HT1080 (cell line): ENCODE measurements at regions not wholly inside any gene's neighbourhood (a gene's known extent, or its start where the extent isn't known, plus 50 kb on each side); places are given as distances from the start of the nearest gene placed in this dataset.
"Not testable (repeated sequence)": the region's sequence is repeated elsewhere in the genome, so short reads cannot be mapped to it uniquely, and the experiment has no call there.

Experiments used
- DNase-seq: peaks from one replicate; pipeline ENCODE4 v3.0.0-alpha.2; 2015; ENCODE audit warnings: low read depth

DNA sequence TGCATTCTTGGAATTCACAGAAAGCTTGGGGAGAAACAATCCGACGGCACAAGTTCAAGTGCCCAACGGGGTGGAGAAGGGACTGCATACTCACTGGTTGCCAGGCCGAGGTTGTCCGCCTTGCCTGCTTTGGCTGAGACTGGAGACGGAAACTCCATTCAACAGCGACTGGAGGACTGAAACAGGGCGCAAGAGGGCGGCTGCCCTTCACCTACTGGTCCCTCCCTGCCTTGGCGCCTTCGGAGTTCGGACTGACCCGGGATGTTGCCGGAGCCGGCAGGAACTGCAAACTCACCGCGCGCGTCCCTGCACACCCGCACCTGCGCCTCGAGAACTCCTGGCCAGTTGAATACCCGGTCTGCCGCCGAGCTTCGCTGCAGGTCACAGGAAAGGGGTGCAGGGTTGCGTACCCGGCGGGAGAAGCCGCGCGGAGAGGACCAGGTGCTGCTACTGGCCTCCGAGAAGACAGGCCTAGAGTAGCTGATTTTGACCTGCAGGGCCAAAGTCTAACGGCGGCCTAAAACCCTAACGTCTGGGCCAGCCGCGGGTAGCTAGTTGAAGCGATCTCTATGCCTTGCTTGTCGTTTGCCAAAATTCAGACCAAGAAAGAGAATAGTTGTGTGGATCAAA, 132.9 kb downstream of the FAM72B start:
- not testable (repeated sequence) for DNase-seq

DNA sequence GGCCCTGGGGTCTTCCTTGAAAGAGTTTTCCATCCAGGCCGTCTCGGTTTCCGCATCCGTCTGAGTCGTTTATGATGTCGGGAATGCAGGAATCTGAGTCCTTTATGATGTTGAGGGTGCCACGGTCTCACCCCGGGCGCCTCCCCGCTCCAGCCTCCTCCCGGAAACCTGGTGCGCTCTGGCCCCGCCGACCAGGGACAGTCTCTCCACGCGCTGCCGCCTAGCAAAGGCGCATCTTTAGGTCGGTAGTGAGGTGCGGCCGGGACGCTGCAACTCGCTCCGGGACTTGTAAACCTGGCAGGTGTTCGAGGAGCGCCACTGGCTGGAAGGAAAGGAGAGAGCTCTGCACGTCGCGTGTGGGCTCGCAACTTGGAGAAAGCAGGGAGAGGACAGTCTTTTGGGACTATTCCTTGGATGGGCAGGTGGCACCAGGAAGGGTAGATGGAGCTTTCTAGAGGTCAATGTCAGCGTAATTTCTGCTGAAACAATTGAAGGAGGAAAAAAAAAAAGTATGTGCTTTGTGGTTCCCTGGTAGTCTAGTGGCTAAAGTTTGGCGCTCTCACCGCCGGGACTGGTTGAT, 132.0 kb downstream of the FAM72B start:
- DNase-seq: not testable (repeated sequence)

DNA sequence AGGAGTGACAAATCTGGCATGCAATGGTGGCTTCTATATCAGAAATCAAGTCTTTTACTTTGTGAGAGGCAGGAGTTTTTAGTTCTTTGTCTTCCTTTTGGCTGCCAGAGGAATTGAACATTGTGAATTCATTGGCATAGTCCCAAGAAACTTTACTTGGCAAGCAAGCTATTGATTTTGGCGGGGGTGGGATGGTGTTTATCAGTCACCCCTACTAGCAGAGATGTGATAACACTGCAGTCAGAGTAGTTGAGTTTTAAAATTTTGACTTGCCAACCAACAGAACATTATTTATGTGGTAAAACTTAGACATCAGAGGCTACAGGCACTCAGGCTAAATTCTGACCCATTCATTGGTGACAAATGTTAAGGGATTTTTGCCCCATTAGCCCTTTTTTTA, 129.2 kb downstream of the FAM72B start:
- DNase-seq: not testable (repeated sequence)

DNA sequence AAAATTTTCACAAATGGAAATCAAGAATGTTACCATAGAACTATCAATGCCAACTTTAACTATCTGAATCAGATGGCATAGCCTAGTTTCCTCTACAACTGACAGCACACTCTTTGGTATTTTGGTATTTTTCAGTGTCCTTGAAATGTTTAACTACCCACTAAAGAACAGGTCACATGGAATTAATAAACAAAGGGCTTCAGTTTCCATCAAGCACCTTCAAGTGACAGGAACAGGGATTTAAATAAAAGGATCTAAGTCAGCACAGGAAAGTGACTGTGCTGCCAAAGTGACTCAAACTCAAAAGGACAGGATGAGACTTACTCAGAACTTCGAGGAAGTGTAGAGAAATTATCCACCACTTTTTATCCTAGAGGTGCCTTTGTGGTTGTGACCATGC, 117.2 kb downstream of the FAM72B start:
- DNase-seq: not testable (repeated sequence)

DNA sequence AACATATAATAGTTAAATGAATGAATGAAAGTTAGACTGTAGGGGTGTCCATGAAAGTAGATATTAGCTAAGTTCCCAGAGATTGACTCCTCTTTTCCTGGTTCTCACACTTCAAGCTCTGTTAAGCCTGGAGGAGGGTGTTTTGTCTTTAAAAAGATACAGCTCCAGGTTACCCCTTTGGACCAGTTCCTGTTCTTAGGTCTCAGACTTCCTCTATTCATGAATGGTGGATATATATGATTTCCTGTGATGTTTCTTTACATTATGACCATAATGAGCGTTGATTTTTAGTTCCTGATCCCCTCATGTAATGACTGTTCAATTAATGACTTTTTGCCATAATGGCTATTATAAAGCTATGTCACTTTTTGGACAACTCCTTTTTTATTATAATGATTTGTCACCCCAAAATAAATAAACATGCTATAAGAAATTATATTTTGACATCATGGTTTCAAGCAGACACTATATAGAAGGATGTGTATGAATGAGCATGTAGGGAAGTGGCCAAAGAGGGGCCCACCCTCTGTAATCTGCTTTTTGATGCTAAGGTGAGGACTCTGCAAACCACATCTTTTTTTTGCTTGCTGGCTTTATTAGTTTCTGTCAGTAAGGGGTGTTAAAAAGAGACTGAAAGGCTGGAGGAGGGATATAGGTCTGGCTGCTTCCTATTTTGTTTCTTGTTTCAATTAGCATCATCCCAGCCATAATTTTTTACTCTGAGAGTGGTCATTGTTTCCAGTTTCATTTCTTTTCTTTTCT, 115.2 kb downstream of the FAM72B start:
- DNase-seq: not testable (repeated sequence)

DNA sequence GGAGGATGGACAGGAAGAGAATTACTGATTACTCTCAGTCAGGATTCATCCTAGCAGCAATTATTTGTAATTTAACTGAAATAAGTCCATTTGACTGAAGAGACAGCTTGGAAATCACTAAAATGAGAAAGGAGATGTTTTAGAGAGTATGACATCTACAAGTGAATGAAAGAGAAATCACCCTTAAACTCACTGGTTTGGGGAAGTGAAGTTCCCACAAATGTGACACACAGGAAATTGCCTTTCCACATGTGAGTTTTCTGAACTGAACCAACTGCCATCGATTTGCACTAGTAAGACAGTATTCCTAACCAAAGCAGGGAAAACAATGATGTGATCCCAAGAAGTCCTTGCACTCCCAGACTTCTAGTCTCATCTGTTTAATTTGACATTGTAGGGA, 110.3 kb downstream of the FAM72B start:
- not testable (repeated sequence) for DNase-seq

DNA sequence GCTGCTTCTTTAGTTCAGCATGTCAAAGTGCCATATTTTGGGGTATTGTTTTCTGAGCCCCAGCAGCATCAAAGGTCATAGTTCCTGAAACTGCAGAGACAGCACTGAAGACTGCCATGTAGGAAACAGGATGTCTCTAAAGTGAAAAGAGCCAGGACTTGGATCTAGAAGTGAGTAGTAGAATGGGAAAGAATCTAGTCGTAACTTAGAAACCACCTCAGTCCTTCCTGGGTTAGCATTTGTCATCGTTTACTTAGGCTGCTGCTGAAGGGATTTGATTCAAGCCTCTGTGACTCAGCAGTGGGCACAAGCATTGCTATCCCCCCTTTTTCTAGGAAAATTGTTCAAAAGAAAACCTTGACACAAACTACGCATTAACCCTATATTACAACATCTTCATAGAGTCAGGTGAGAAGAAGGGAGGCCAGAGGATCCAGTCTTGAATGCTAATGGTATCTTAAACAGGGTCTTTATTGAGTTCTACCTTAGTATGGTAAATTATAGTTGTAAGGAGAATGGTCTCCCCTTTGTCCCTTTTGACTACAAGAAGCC, 108.8 kb downstream of the FAM72B start:
- peak; percentile 28 for DNase-seq

DNA sequence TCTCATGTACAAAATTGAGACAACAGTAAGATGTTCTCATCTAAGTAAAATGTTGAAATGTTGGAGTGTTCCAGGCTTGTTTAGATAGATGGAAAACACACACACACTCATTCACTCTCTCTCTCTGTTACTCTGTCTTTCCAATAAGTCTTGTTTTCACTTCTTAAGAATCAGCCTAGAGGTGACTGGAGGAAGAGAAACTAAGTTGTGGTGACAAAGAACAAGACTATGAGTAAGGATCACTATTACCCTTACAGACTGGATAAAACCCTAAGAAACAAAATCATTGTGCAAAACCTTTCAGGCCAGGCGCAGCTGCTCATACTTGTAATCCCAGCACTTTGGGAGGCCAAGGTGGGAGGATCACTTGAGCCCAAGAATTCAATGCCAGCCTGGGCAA, 107.5 kb downstream of the FAM72B start:
- DNase-seq: not testable (repeated sequence)

DNA sequence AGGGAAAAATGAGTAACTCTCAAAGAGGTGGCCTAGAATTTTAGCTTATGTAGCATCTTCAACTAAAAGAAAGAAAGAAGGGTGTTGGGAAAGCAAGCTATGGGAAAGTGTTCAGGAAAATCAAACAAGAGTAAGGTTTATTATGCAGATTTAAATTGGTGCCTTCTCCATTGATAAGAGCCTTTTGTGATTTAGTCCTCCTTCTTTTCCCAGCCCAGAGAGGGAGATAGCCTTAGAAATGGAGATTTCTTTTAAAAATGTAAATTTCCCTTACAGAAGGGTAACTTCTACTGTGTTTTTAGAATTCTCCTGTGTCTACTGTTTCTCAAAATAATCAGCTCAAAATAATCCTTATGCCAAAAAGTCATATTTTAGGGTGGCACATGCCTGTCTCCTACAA, 104.5 kb downstream of the FAM72B start:
- DNase-seq: not testable (repeated sequence)

DNA sequence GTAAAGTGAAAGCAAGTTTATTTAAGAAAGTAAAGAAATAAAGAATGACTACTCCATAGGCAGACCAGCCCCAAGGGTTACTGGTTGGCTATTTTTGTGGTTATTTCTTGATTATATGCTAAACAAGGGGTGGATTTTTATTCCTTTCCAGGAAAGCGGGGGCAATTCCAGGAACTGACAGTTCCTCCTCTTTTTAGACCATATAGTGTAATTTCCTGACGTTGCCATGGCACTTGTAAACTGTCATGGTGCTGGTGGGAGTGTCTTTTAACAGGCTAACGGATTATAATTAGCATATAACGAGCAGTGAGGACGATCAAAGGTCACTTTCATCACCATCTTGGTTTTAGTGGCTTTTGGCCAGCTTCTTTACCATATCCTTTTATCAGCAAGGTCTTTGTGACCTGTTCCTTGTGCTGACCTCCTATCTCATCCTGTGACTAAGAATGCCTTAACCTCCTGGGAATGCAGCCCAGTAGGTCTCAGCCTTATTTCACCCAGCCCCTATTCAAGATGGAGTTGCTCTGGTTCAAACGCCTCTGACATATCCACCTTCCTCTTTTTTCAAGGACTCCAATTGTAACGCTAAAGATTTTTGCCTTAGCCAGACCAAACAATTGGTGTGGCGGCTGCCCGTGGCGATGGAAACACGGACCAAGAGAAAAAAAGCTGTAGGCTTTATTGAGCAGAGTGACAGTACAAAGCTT, 103.8 kb downstream of the FAM72B start:
- DNase-seq: peak; percentile 1

DNA sequence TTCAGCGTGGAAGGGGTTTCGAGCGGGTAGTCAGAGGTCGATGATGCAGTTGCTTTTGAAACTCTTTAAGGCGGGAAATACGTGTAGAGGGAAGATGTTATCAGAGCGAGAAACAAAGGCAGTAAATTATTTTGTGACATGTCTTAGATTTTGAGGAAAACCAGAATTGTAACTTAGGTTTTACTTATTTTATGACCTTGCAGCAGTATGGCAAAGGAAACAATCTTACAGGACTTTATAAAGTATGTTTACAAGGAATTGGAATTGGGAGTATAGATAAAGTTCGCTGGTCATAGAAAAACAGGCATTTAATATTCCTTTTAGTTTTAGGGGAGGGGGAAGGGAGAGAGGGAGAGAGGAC, 103.3 kb downstream of the FAM72B start:
- not testable (repeated sequence) for DNase-seq

DNA sequence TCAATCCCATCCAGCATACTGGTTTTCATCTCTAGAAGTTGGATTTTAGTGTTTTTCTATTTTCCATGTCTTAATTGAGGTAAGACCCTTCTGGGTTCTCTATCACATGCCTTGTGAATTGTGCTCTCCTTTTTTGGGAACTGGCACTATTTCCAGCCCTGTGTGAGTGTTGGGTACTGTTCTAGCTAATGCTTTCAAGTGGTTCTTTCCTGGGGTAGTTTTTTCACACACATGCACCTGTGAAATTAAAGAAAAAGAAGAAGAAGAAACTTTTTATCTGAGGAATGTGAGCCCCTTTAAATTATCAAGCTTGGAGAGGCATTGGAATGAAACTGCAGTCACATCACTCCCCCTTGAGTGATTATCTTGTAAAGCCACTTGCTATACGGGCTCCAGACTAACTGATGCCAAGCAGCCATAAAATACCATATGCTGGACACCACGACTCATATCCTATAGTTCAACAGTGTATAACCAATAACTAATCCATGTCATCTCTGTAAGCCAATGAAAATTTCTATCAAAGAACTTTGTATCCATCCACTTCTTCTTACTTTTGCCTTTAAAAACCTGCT, 102.4 kb downstream of the FAM72B start:
- not testable (repeated sequence) for DNase-seq

DNA sequence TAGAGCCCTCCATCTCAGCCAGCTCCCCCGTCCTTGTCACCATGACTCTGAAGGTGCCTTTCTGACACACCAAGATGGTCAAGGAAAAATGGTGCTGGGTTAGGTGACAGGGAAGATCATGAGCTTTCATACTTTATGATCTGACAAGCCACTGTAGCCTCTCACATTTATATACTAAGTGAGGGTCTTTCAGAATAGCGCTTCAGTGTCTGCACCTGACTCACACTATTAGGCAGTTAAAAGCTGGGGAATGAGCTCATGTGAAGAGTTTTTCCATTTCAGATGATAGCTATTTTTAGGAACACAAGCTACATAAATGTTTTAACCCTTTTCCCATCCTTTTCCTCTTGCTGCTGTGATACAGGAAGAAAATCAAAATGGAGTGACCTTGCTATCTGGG, 101.1 kb downstream of the FAM72B start:
- not testable (repeated sequence) for DNase-seq

DNA sequence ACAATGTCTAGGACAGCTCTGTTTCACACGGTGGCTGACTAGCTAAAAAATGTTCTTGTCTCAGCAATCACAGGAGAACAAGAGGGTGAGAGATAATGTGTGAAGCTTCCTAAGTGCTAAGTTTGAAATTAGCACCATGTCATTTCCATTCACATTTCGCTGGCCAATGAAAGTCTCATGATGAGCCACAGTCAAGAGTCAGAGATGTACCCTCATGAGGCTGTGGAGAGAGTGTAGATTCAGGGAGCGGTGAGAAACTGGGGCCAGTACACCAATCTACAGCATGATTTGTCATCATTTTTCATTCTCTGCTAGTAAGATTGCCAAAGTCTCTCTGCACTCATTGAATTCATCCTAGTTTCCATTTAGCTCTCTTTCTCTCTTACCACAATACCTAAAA, 97.9 kb downstream of the FAM72B start:
- not testable (repeated sequence) for DNase-seq

DNA sequence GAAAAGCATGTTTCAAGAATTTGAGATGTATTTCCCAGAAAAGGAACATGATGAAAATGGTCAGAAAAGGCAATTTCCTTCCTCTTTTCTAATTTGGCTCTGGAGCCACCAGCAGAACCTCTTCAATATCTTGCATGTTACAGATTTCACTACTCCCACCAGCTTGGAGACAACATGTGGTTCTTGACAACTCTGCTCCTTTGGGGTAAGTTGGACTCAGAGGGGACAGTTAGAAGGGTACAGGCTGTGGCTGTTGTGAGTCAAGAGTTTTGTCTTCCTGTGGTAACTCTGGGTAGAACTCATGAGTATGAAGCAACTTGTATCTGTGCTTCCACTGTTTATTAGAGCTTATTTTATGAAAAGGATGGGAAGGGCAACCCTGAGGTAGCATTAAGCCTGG, 96.9 kb downstream of the FAM72B start:
- not testable (repeated sequence) for DNase-seq

DNA sequence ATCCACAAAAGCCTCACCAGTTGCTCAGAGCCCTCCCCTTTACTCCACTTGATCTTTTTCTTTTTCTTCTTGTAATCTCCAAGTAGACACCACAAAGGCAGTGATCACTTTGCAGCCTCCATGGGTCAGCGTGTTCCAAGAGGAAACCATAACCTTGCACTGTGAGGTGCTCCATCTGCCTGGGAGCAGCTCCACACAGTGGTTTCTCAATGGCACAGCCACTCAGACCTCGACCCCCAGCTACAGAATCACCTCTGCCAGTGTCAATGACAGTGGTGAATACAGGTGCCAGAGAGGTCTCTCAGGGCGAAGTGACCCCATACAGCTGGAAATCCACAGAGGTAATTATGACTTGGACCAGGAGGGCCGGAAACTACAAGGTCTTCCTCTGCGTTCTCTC, 95.6 kb downstream of the FAM72B start:
- not testable (repeated sequence) for DNase-seq

DNA sequence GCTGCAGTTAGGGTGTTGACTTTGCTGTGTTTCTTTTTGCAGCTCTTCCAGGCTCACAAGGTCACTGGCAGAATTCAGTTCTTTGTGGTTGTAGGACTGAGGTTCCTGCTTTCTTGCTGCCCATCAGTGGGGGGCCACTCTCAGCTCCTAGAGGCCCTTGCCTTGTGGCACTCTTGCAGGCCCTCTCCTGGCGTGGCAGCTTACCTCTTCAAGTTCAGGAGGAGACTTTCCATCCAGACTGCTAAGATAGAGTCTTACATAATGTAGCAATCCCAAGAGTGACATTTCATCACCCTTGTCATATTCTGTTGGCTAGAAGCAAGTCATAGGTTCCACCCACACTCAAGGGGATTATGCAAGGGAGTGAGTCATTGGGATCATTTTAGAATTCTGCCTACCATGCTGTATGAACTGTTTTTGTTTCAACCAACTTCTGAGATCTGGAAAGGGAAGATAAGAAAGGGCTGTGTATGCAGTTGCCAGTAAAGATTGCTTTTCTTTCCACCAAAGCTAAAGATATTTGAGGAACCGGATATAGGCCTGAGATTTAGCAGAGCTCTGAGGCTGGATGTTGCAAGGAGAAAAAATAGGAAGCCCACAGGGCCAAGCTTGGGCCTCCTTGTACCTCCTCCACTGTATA, 91.7 kb downstream of the FAM72B start:
- peak; percentile 2 for DNase-seq

DNA sequence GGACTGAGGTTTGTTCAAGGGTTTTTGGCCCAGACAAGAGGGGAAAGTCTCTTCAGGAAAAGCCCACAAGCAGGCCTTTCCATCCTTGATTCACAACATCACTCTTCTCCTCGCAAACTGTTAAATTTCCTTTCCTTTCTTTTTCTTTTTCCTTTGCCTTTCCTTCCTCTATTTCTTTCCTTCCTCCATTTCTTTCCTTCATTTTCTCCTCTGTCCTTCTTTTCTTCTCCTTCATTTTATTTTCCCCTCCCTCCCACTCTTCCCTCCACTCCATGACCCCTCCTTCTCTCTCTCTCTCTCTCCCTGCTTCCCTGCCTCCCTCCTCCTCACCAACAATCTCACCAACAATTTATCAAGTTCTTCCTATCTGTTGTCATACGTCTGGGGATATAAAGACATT, 89.1 kb downstream of the FAM72B start:
- DNase-seq: not testable (repeated sequence)

DNA sequence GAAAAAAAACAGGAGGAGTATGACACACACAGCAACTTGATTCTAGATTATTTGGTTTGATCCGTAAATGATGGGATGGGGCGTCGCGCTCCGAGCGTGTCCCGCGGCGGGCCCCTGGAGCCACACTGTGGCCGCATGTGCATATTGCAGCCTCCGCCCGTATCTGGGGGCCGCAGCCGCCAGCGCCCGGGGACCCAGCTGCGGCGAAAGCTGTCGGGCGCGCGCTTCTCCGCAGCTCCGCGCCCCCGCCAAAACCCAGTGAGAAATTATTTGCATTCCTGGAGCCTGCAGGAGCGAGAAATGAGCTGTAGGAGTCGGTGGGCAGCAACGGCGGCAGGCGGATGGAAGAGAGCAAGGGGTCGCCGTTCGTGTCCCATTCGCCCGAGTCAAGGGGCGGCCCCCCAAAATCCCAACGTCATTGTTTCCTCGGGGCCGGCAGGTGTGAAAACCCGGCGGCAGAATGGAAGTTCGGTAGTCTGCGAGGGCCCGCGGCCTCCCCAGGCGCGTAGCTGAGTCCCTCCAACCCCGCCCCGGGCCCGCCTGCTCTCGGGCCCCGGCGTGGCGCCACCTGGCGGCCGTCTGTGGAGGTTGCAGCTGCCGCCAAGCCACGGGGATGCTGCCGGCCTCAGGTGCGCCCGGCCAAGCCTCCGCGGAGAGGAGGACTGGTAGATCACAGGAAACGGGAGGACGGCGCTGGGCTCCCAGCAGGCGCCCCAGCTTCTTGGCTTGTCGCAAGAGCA, 86.8 kb downstream of the FAM72B start:
- peak; percentile 58 for DNase-seq

DNA sequence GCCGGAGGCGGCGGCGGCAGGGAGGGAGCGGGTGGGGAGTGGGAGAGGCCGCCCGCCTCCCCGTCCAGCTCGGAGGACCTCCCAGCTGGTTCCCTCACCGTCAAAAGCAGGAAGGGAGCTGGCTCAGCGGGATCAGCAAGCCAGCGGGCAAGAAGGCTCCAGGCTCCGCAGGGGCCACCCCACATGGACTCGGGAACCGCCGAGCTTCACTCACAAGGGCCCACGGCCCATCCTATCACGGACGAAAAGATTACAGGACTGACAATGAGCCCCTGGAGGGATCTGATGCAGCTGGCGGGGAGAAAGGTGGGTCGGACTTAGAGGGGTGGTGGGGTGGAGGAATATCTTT, 86.3 kb downstream of the FAM72B start:
- not testable (repeated sequence) for DNase-seq
